ENCODE measurements at regions not wholly inside any gene's neighbourhood (a gene's known extent, or its start where the extent isn't known, plus 50 kb on each side); places are given as distances from the start of the nearest gene placed in this dataset.

- no peak for DNase-seq (ENCODE audit: low read depth)
Observed at GRCh38 chr6:154885214-154885613, 109.9 kb upstream of the TIAM2 start.

- no peak for DNase-seq (ENCODE audit: low read depth)
Observed at GRCh38 chr6:154886016-154886415, 109.1 kb upstream of the TIAM2 start.

GRCh38 chr6:154886471-154886870 lies 108.6 kb upstream of the TIAM2 start:
- no peak for DNase-seq (ENCODE audit: low read depth)

GRCh38 chr6:154887051-154887450 lies 108.1 kb upstream of the TIAM2 start:
- DNase-seq (ENCODE audit: low read depth) = no peak

GRCh38 chr6:154888421-154889295 lies 106.5 kb upstream of the TIAM2 start:
- DNase-seq (ENCODE audit: low read depth) = no peak

GRCh38 chr6:154890874-154891273 lies 104.2 kb upstream of the TIAM2 start:
- DNase-seq (ENCODE audit: low read depth) = no peak

GRCh38 chr6:154891901-154892300 lies 103.2 kb upstream of the TIAM2 start:
- no peak for DNase-seq (ENCODE audit: low read depth)

GRCh38 chr6:154893917-154894316 lies 101.2 kb upstream of the TIAM2 start:
- no peak for DNase-seq (ENCODE audit: low read depth)

GRCh38 chr6:154894902-154895301 lies 100.2 kb upstream of the TIAM2 start:
- no peak for DNase-seq (ENCODE audit: low read depth)

GRCh38 chr6:154895841-154896240 lies 99.3 kb upstream of the TIAM2 start:
- no peak for DNase-seq (ENCODE audit: low read depth)

GRCh38 chr6:154898821-154899220 lies 96.3 kb upstream of the TIAM2 start:
- no peak for DNase-seq (ENCODE audit: low read depth)

GRCh38 chr6:154899824-154900463 lies 95.2 kb upstream of the TIAM2 start:
- DNase-seq (ENCODE audit: low read depth) = no peak

- no peak for DNase-seq (ENCODE audit: low read depth)
Observed at GRCh38 chr6:154901876-154902552, 93.1 kb upstream of the TIAM2 start.

GRCh38 chr6:154907291-154907690 lies 87.8 kb upstream of the TIAM2 start:
- DNase-seq (ENCODE audit: low read depth) = no peak

GRCh38 chr6:154908723-154909122 lies 86.4 kb upstream of the TIAM2 start:
- DNase-seq (ENCODE audit: low read depth) = no peak

- DNase-seq (ENCODE audit: low read depth) = no peak
Observed at GRCh38 chr6:154909311-154909710, 85.8 kb upstream of the TIAM2 start.

GRCh38 chr6:154909821-154910220 lies 85.3 kb upstream of the TIAM2 start:
- no peak for DNase-seq (ENCODE audit: low read depth)

GRCh38 chr6:154914288-154914687 lies 80.8 kb upstream of the TIAM2 start:
- no peak for DNase-seq (ENCODE audit: low read depth)

- DNase-seq (ENCODE audit: low read depth) = no peak
Observed at GRCh38 chr6:154916857-154917256, 78.3 kb upstream of the TIAM2 start.

- DNase-seq (ENCODE audit: low read depth) = no peak
Observed at GRCh38 chr6:154917941-154918340, 77.2 kb upstream of the TIAM2 start.

GRCh38 chr6:154919806-154920205 lies 75.3 kb upstream of the TIAM2 start:
- DNase-seq (ENCODE audit: low read depth) = no peak

GRCh38 chr6:154920495-154921200 lies 74.5 kb upstream of the TIAM2 start:
- DNase-seq (ENCODE audit: low read depth) = no peak

Measured in stimulated activated CD4-positive, alpha-beta T cell treated with anti-CD3 and anti-CD28 coated beads, Interleukin-2, amount 100 ng/mL, for 4 hours (primary cell).